ENCODE measurements at regions not wholly inside any gene's neighbourhood (a gene's known extent, or its start where the extent isn't known, plus 50 kb on each side); places are given as distances from the start of the nearest gene placed in this dataset.
"Not testable (repeated sequence)": the region's sequence is repeated elsewhere in the genome, so short reads cannot be mapped to it uniquely, and the experiment has no call there.

GRCh38 chr9:92242260-92243136, 51.0 kb downstream of the IARS1 start:
- no peak for DNase-seq

GRCh38 chr9:92236915-92237314, 56.6 kb downstream of the IARS1 start:
- DNase-seq = no peak

DNA sequence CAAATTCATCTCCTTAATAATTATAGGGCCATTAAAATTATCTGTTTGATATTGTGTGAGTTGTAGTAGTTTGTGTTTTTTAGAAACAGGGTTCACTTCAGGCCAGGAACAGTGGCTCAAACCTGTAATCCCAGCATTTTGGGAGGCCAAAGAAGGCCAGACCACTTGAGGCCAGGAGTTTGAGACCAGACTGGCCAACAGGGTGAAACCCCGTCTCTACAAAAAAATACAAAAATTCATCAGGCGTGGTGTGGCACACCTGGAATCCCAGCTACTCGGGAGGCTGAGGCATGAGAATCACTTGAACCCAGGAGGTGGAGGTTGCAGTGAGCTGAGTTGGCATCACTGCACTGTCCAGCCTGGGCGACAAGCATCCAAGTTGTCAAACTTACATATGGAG, 57.0 kb downstream of the IARS1 start:
- no peak for DNase-seq

DNA sequence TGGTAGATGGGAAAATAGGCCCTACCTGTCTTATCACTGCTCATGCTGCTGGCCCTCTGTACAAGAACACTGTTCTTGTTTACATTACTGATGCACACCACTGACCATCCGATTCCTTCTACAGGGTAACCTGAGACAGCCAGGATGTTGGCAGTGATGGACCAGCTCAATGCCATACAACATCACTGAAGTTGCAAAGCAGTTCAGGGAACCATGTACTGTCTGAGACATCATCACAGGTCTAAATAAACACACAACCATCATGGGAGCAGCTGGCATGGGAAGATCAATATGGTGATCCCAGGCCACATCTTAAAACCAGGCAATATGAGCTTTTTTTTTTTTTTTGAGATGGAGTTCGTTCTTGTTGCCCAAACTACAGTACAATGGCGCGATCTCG, 59.0 kb downstream of the IARS1 start:
- no peak for DNase-seq

DNA sequence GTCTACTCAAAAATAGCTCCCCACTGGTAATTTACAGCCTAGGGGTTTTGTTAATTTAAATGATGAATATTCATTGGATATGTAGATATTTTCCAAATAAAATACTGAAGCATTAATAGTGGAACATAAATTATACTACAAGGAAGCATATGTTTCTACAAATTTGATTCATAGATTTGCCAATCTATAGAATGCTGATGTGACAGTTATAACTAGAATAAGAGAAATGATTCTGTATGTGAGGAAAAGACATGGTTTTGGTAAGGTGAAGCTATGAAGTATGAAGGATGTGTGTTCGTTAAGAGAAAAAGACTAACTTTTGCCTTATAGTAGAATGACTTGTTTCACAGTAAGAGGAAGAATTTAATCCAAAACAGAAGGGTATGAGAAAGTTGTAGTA, 61.3 kb downstream of the IARS1 start:
- DNase-seq = no peak

- no peak for DNase-seq
Measured at GRCh38 chr9:92228628-92229027, 64.9 kb downstream of the IARS1 start.

DNA sequence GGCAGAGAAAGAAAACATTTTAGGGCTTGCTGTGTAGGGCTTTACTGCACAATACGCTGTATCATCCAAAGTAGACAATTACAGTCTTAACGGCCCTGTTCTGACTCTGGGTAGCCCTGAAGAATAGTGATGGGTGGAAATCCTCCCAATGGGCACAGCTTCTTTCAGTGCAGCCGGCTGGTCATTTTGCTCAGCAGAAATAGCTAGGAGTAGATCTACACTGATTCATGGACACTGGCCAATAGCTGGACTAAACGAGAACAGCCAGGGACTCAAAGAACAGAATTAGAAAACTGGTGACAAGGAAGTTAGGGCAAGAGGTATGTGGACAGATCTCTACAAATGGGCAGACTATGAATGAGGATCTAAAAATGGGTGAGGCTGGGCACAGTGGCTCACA, 69.3 kb downstream of the IARS1 start:
- DNase-seq = no peak

DNA sequence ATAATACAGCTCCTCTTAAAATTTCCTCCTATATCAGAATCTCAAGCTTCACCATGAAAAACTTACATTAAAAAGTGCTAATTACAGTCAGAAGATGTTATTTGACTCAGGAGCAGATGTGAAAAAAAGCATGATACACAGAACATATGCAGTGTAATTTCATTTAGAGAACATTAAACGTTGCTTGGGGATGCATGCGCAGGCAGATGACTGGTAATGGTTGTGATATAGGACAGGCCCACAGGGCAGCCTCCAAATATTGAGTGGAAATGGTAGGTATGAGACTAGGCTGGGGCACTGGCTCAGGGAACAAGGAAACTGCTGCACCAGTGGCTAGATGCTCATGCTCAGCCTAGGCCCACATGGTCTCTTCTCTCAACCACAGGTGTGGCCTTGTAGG, 69.7 kb downstream of the IARS1 start:
- no peak for DNase-seq

DNA sequence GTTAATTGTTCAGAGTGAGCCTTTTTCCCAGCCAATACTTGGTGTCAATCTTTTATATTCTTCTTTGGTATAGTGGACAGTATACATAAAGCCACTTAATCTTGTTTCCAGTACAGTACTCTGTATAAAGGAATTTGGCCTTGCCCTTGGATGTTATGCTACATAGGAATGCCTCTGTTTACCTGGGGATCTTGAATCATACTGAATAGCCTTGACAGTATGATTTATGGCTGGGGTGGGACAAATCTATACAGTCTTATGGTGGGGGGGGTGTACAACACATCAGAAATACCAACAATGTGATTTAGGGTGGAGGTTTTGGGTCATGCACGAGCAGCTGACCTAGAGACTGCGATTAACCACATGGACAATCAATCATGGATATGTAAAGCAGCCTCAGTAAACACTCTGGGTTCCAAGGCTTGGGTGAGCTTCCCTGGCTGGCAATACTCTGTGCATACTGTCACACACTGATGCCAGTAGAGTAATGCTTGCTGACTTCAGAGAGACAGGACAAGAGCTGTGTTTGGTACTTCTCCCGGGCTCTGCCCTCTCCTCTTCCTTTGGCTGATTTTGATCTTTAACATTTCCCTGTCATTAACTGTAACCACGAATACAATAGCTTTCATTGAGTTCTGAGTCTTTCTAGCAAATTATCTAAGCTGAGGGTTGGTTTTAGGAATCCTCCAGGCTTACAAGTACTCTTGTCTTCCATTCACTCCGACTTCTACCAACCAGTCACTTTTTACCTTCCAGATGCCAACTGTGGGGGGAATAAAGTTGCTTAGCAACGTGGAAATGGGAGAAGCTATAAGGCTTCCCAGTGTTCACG, 84.6 kb downstream of the IARS1 start:
- DNase-seq = no peak

DNA sequence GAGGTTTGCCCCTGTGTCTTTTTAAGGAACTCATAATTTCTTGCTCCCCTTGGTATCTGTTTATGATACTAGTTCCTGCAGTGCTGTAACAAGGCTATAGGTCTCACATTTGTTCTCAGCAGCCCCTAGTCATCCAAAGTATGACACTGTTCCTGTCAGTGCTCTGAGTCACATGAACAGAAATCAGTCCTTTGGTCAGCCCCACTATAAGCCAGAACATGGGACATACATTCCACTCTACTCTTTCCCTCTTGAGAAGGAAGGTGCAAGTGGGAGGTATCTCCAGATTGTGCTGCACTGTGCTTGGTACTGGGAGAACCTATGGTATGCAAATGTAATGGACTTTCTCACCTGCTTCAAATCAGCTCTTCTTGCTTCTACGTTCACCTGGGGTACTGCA, 87.0 kb downstream of the IARS1 start:
- DNase-seq = no peak

- not testable (repeated sequence) for DNase-seq
Measured at GRCh38 chr9:92203887-92204286, 88.7 kb upstream of the SPTLC1 start.

- not testable (repeated sequence) for DNase-seq
Measured at GRCh38 chr9:92198237-92198636, 83.0 kb upstream of the SPTLC1 start.

GRCh38 chr9:92196909-92197308, 81.7 kb upstream of the SPTLC1 start:
- DNase-seq = no peak

DNA sequence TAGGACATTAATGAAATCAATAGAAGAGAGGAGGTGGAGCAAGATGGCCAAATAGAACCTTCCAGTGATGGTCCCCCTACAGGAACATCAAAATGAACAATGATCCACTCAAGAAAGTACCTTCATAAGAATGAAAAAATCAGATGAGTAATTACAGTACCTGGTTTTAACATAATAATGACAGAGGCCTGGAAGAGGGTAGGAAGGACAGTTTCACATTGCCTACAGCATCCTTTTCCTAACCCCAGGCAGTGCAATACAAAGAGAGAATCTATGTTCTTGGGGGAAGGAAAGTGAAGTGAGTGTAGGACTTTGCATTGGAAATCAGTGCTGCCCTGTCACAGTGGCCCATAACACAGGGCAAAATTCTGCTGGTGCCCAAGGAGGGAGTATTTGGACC, 81.2 kb upstream of the SPTLC1 start:
- DNase-seq = no peak

- DNase-seq = no peak
Measured at GRCh38 chr9:92191801-92192200, 76.6 kb upstream of the SPTLC1 start.

DNA sequence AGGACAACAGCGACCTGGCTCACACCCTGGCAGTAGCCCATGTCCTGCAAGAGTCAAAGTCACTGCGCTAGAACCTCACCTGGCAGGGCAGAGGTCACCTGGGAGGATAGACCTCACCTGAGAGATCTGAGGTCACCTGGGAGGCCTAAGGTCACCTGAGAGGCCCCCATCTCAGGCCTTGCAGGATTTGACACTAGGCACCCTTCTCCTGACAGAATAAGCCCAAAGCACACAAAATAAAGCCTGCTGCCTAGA, 75.2 kb upstream of the SPTLC1 start:
- DNase-seq = no peak

DNA sequence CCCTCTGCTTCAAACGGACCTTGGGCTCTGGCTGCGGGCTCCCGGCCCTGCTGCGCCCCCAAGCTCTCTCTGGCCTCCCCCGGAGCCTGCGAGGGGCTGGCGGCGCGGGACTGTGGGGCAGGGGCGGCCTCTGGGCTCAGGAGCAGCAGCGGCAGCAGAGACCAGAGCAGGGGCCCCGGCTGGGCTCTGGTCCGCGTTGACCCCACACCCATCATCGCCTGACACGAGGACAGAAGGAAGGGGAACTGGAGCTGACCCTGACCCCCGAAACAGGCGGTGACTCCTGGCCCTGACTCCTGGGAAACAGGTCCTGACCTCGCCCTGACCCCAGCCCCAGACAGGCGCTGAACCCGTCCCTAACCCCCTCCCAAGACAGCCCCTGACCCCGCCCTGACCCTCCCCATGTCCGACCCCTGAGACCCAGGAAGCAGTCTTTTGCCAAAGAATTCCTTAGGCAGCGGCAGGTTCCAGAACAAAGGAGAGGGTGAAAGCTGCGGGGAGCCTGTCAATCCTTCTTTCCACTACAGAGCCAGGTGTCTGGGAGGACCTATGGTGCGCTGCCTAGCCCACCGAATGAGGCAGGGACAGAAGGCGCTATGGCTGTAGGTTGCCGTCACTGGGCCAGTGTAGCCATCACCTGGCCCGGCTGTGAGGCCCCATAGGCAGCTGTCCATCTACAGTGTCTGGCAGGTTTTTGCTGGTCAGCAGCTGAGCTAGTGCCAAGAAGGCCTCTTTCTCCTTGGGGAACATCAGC, 74.7 kb upstream of the SPTLC1 start:
- DNase-seq = no peak

GRCh38 chr9:92188969-92189781, 74.0 kb upstream of the SPTLC1 start:
- DNase-seq = no peak

DNA sequence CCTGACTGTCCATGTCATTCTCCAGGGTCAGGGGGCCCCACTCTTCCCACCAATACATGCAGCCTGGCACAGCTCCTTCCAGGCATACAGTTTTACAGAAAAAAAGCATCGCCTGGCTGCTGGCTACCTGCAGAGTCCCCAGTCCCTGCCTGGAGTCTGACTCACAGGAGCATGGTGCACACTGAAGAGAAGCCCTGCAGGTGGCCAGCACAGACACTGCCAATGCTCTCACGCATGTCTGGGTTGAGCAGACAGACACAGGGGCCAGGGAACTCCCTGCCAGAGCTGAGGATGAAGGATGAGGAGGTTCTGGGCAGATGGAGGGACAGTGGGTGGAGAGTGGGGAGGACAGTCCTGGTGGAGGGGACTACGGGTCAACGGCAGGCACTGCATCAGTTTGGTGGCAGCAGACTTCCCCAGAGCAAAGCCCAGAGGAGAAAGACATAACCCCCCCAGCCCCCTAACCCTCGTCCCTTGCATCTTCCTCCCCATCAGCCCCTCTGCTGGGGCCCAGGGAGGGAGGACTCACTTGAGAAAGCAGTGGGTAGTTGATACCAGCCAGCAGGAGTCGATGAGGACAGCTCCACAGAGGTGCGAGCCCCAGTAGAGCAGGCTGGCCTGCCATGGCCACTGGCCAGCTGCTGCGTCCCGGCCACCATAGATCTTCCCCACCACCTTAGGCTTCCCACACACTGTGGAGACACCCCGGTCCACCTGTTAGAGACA, 72.9 kb upstream of the SPTLC1 start:
- no peak for DNase-seq

GRCh38 chr9:92187390-92187789, 72.2 kb upstream of the SPTLC1 start:
- no peak for DNase-seq

DNA sequence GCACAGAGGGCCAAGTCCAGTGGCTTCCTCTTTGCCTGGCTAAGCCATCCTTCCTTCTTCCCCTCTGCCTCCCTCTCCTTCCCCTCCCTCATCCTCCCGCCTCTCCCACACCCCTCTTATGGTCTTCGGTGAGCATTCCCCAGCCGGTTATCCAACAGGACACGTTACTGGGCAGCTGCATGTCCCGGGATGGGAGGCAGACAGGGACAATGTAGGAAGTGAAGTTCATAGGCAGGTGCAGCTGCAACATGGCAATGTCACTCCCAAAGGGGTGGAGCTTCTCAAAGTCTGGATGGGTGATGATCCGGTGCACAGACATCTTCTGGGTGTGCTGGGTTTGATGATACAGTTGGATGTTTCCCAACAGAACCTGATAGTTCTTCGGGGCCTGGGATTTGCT, 71.4 kb upstream of the SPTLC1 start:
- no peak for DNase-seq

DNA sequence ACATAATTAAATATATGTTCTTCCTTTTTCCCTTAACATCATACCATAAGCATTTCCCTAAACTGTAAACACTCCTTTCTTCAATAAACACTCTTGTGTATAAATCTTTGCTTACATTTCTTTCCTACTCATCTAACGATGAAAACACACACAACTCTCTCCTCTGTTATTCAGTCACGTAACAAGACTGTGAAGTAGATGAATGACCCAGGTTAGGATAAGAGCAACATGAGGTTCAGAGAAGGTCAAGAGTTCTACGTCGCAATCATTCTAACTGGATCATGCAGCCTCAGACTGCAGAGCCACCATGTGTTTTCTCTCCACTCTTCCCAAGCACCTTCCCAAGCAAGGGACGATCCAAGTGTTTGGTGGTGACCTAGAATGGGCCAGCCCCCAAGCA, 70.5 kb upstream of the SPTLC1 start:
- no peak for DNase-seq
